ENCODE measurements at regions not wholly inside any gene's neighbourhood (a gene's known extent, or its start where the extent isn't known, plus 50 kb on each side); places are given as distances from the start of the nearest gene placed in this dataset.

DNA sequence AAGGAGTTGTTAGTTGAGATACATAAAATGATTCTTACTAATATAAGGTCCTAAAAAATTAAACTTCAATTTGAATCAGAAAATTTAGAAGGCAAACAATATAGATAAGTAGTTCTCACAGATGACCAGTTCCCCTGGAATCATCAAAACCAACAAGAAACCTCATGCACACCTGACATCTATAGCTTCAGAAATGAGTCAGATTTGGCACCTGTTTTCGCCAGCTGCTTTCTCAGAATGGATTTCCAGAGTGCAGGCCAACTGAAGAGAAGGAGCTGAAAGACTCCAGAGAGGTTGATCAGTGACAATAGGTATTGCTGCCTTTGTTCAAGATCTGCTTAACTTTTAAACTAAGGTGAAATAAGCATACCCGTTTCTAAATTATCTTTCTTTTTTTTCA, 192.4 kb downstream of the RDH14 start:
- TF ChIP-seq POLR2AphosphoS5 (IDR thresholded peaks at IDR 0.05) (no peak), POLR2A (IDR thresholded peaks at IDR 0.05) (no peak), CTCF (IDR thresholded peaks at IDR 0.05) (no peak)

Data from breast epithelium (tissue), 3 donors.